ENCODE measurements at regions not wholly inside any gene's neighbourhood (a gene's known extent, or its start where the extent isn't known, plus 50 kb on each side); places are given as distances from the start of the nearest gene placed in this dataset.

DNA sequence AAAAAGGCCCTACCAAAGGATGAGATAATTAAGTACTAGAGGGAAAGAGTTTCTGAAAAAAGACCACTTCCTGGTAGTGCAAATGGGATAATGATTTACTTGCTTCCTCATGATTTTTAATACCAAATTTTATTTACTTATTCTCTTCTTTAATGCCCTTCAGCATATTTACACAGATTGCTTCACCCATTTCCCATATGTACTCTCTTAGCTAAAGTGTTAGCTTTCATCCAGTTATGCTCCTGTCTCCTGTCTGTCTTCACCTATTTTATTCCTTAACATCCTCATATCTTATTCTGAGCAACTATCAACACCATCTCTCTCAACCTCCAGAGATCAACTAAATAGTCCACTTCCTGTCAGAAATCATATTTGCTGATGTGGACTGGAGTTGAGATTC, 183.2 kb upstream of the HS3ST1 start:
- dilution Hi-C loops (cut with MboI; ENCODE audit: extremely low pct_ligation_motif_present, low sequenced_read_pairs) = no loop called here
- Histone ChIP-seq H2AFZ (ENCODE audit: control insufficient read depth, low read length) (no peak overlapping the region), H3K9ac (ENCODE audit: control insufficient read depth, extremely low read depth, insufficient read depth, low read length) (no peak overlapping the region), H3K9me3 (ENCODE audit: control insufficient read depth, low read depth, low read length) (no peaks in the 10 kb centered on the region), H3K9me1 (ENCODE audit: control insufficient read depth, extremely low read depth, insufficient read depth, low read length) (no peaks in the 10 kb centered on the region), H3K4me1 (ENCODE audit: control insufficient read depth, extremely low read depth, insufficient read depth, low read length) (peaks cover 39% of the 10 kb centered on the region), H3K79me2 (ENCODE audit: control insufficient read depth, insufficient read depth, low read length) (no peaks in the 10 kb centered on the region), H3K4me3 (ENCODE audit: control insufficient read depth in 2 of 3, extremely low read depth in 1 of 3, insufficient read depth in 2 of 3, low read depth in 1 of 3, low read length in 3 of 3) (no peak overlapping the region), H3K27ac (ENCODE audit: control insufficient read depth, insufficient read depth, low read length) (no peak overlapping the region), H3K4me2 (ENCODE audit: control insufficient read depth, extremely low read depth, insufficient read depth, low read depth, low read length) (no peak overlapping the region), H4K20me1 (ENCODE audit: control insufficient read depth, extremely low read depth, insufficient read depth, low read length) (no peaks in the 10 kb centered on the region), H3K36me3 (ENCODE audit: control insufficient read depth in 2 of 2, extremely low read depth in 1 of 2, insufficient read depth in 2 of 2, low read length in 2 of 2) (no peaks in the 10 kb centered on the region), H3K27me3 (ENCODE audit: control insufficient read depth, extremely low read depth, insufficient read depth, low read length) (no peaks in the 10 kb centered on the region)
- TF ChIP-seq, protein P1, sequence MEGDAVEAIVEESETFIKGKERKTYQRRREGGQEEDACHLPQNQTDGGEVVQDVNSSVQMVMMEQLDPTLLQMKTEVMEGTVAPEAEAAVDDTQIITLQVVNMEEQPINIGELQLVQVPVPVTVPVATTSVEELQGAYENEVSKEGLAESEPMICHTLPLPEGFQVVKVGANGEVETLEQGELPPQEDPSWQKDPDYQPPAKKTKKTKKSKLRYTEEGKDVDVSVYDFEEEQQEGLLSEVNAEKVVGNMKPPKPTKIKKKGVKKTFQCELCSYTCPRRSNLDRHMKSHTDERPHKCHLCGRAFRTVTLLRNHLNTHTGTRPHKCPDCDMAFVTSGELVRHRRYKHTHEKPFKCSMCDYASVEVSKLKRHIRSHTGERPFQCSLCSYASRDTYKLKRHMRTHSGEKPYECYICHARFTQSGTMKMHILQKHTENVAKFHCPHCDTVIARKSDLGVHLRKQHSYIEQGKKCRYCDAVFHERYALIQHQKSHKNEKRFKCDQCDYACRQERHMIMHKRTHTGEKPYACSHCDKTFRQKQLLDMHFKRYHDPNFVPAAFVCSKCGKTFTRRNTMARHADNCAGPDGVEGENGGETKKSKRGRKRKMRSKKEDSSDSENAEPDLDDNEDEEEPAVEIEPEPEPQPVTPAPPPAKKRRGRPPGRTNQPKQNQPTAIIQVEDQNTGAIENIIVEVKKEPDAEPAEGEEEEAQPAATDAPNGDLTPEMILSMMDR (optimal IDR thresholded peaks at IDR 0.05 in 1 of 3, IDR thresholded peaks at IDR 0.05 in 1 of 3, conservative IDR thresholded peaks at IDR 0.05 in 1 of 3; ENCODE audit: extremely low read depth in 1 of 3, insufficient read depth in 2 of 3, low read length in 3 of 3) = no peak
- TF ChIP-seq EZH2 (IDR thresholded peaks at IDR 0.05; ENCODE audit: low read length) = no peak
- DNase-seq (ENCODE audit: low read depth, low spot score) = no peak
- no peak for FAIRE-seq

DNA sequence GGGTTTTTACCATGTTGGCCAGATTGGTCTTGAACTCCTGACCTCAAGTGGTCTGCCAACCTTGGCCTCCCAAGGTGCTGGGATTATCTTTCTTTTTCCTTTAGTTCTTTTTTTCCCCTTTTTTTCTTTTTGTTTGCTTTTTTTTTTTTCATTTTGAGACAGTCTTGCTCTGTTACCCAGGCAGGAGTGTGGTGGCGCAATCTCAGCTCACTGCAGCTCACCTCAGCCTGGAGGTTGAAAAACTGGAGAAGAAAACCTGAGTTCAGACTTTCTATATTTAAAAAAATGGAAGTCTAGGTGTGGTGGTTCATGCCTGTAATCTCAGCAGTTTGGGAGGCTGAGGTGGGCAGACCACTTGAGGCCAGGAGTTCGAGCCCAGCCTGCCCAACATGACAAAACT, 181.1 kb upstream of the HS3ST1 start:
- Histone ChIP-seq H3K27ac (ENCODE audit: control insufficient read depth, insufficient read depth, low read length) (no peak overlapping the region), H3K4me1 (ENCODE audit: control insufficient read depth, extremely low read depth, insufficient read depth, low read length) (peaks cover 32% of the 10 kb centered on the region), H3K9me1 (ENCODE audit: control insufficient read depth, extremely low read depth, insufficient read depth, low read length) (no peaks in the 10 kb centered on the region), H3K4me2 (ENCODE audit: control insufficient read depth, extremely low read depth, insufficient read depth, low read depth, low read length) (no peak overlapping the region), H4K20me1 (ENCODE audit: control insufficient read depth, extremely low read depth, insufficient read depth, low read length) (no peaks in the 10 kb centered on the region), H3K9me3 (ENCODE audit: control insufficient read depth, low read depth, low read length) (no peaks in the 10 kb centered on the region), H3K36me3 (ENCODE audit: control insufficient read depth in 2 of 2, extremely low read depth in 1 of 2, insufficient read depth in 2 of 2, low read length in 2 of 2) (no peaks in the 10 kb centered on the region), H3K4me3 (ENCODE audit: control insufficient read depth in 2 of 3, extremely low read depth in 1 of 3, insufficient read depth in 2 of 3, low read depth in 1 of 3, low read length in 3 of 3) (no peak overlapping the region), H3K9ac (ENCODE audit: control insufficient read depth, extremely low read depth, insufficient read depth, low read length) (no peak overlapping the region), H2AFZ (ENCODE audit: control insufficient read depth, low read length) (no peak overlapping the region), H3K79me2 (ENCODE audit: control insufficient read depth, insufficient read depth, low read length) (no peaks in the 10 kb centered on the region), H3K27me3 (ENCODE audit: control insufficient read depth, extremely low read depth, insufficient read depth, low read length) (no peaks in the 10 kb centered on the region)
- dilution Hi-C loops (cut with MboI; ENCODE audit: extremely low pct_ligation_motif_present, low sequenced_read_pairs) = no loop called here
- FAIRE-seq (no peak), DNase-seq (ENCODE audit: low read depth, low spot score) (no peak)
- TF ChIP-seq EZH2 (IDR thresholded peaks at IDR 0.05; ENCODE audit: low read length) = no peak
- TF ChIP-seq, protein P1 (optimal IDR thresholded peaks at IDR 0.05 in 1 of 3, IDR thresholded peaks at IDR 0.05 in 1 of 3, conservative IDR thresholded peaks at IDR 0.05 in 1 of 3; ENCODE audit: extremely low read depth in 1 of 3, insufficient read depth in 2 of 3, low read length in 3 of 3) = no peak

Measured in keratinocyte (primary cell).